ENCODE measurements at regions not wholly inside any gene's neighbourhood (a gene's known extent, or its start where the extent isn't known, plus 50 kb on each side); places are given as distances from the start of the nearest gene placed in this dataset.

GRCh38 chr14:34222867-34223266 is 239.2 kb downstream of the SPTSSA start (continued):
- TF ChIP-seq, protein P1, sequence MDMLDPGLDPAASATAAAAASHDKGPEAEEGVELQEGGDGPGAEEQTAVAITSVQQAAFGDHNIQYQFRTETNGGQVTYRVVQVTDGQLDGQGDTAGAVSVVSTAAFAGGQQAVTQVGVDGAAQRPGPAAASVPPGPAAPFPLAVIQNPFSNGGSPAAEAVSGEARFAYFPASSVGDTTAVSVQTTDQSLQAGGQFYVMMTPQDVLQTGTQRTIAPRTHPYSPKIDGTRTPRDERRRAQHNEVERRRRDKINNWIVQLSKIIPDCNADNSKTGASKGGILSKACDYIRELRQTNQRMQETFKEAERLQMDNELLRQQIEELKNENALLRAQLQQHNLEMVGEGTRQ (CRISPR knock-in tag; IDR thresholded peaks at IDR 0.05) = no peak

DNA sequence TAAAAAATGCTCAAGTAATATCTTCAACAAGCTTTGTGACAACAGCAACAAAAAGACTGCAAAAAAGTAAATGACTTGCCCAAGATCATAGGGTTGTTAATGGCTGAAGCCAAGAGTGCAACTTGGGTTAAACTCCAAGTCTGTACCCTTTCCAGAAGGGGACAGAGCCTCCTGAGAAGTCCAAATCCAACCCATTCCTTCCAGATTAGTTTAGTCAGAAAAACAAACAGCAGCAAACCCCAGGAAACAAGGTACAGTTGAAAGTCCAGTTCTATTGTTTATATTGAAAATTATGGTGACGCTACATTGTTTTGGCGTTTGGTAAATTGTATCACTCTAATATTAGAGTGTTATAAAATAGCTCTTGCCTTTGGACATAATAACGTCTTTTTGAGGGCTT is 239.9 kb downstream of the SPTSSA start:
- peaks cover 19% of the 10 kb centered on the region for H3K4me1 Mint-ChIP-seq
- TF ChIP-seq NR3C1 (CRISPR knock-in tag; conservative IDR thresholded peaks at IDR 0.05; ENCODE audit: low read depth) (no peak), ZNF219 (CRISPR knock-in tag; IDR thresholded peaks at IDR 0.05; ENCODE audit: borderline replicate concordance) (no peak), STAT6 (CRISPR knock-in tag; conservative IDR thresholded peaks at IDR 0.05; ENCODE audit: low read depth) (no peak), JAZF1 (CRISPR knock-in tag; IDR thresholded peaks at IDR 0.05) (no peak), HMGA2 (CRISPR knock-in tag; IDR thresholded peaks at IDR 0.05) (no peak), ATF2 (CRISPR knock-in tag; IDR thresholded peaks at IDR 0.05; ENCODE audit: borderline replicate concordance, low read depth) (no peak), TP53 (CRISPR knock-in tag; IDR thresholded peaks at IDR 0.05) (no peak)
- TF ChIP-seq, protein P2, sequence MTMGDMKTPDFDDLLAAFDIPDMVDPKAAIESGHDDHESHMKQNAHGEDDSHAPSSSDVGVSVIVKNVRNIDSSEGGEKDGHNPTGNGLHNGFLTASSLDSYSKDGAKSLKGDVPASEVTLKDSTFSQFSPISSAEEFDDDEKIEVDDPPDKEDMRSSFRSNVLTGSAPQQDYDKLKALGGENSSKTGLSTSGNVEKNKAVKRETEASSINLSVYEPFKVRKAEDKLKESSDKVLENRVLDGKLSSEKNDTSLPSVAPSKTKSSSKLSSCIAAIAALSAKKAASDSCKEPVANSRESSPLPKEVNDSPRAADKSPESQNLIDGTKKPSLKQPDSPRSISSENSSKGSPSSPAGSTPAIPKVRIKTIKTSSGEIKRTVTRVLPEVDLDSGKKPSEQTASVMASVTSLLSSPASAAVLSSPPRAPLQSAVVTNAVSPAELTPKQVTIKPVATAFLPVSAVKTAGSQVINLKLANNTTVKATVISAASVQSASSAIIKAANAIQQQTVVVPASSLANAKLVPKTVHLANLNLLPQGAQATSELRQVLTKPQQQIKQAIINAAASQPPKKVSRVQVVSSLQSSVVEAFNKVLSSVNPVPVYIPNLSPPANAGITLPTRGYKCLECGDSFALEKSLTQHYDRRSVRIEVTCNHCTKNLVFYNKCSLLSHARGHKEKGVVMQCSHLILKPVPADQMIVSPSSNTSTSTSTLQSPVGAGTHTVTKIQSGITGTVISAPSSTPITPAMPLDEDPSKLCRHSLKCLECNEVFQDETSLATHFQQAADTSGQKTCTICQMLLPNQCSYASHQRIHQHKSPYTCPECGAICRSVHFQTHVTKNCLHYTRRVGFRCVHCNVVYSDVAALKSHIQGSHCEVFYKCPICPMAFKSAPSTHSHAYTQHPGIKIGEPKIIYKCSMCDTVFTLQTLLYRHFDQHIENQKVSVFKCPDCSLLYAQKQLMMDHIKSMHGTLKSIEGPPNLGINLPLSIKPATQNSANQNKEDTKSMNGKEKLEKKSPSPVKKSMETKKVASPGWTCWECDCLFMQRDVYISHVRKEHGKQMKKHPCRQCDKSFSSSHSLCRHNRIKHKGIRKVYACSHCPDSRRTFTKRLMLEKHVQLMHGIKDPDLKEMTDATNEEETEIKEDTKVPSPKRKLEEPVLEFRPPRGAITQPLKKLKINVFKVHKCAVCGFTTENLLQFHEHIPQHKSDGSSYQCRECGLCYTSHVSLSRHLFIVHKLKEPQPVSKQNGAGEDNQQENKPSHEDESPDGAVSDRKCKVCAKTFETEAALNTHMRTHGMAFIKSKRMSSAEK (CRISPR knock-in tag; IDR thresholded peaks at IDR 0.05; ENCODE audit: borderline replicate concordance) = no peak
- no peaks in the 10 kb centered on the region for H3K36me3 Mint-ChIP-seq
- ATAC-seq (no peak), DNase-seq (ENCODE audit: low spot score) (no peak)
- CTCF ChIA-PET = interaction anchor here (1.0 to 1.3 kb wide), 3 partner anchors 13 to 124 kb away, joined by 3 to 4 read pairs (median 4); no protein-coding TSS in a partner anchor
- POLR2A ChIA-PET = no interaction called here
- no peaks in the 10 kb centered on the region for H3K27me3 Mint-ChIP-seq (ENCODE audit: low read depth)
- H3K4me3 Mint-ChIP-seq = no peak overlapping the region
- H3K27ac Mint-ChIP-seq = no peak overlapping the region
- 0 out of 2 replicates have a peak, but pooled peaks cover 3% of the 10 kb centered on the region for H3K9me3 Mint-ChIP-seq

DNA sequence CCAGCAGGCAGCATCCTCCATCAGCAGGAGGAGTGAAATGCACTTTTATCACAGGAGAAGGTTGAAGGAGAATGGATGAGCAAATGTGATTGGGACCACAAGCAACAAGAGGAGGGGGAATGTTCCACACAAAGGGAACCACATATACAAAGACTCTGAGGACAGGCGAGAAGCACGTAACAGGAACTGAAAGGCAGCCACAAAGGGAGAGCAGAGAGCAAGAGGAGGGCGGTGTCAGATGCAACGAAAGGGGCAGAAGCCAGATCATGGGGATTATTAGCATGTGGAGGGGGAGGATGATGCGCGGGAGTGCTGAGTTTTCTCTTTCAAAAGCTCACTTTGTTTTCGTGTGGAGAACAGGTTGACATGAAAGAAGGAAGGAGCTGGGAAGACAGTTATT is 241.1 kb downstream of the SPTSSA start:
- CTCF ChIA-PET = interaction anchor here (1.1 to 1.2 kb wide), 4 partner anchors 12 to 371 kb away, joined by 3 to 4 read pairs (median 3); no protein-coding TSS in a partner anchor
- no peak for ATAC-seq
- DNase-seq (ENCODE audit: low spot score) = no peak
- Mint-ChIP-seq H3K27me3 (ENCODE audit: low read depth) (no peaks in the 10 kb centered on the region), H3K27ac (no peak overlapping the region), H3K4me3 (no peak overlapping the region), H3K9me3 (peaks cover 6% of the 10 kb centered on the region; the same call in 1 of the 2 replicates), H3K4me1 (peaks cover 19% of the 10 kb centered on the region), H3K36me3 (no peaks in the 10 kb centered on the region)
- POLR2A ChIA-PET = no interaction called here
- TF ChIP-seq NR1H2 (CRISPR knock-in tag; IDR thresholded peaks at IDR 0.05) (no peak), E2F1 (CRISPR knock-in tag; IDR thresholded peaks at IDR 0.05) (no peak), SP1 (CRISPR knock-in tag; conservative IDR thresholded peaks at IDR 0.05) (no peak), NFATC4 (CRISPR knock-in tag; IDR thresholded peaks at IDR 0.05) (no peak), ZNF425 (CRISPR knock-in tag; conservative IDR thresholded peaks at IDR 0.05) (no peak), AFF4 (CRISPR knock-in tag; IDR thresholded peaks at IDR 0.05; ENCODE audit: borderline replicate concordance) (no peak), JAZF1 (CRISPR knock-in tag; IDR thresholded peaks at IDR 0.05) (no peak)
